Astrocyte of the spinal cord (primary cell): ENCODE measurements at regions not wholly inside any gene's neighbourhood (a gene's known extent, or its start where the extent isn't known, plus 50 kb on each side); places are given as distances from the start of the nearest gene placed in this dataset.

ENCODE experiments used
- DNase-seq: peaks from one replicate; pipeline ENCODE4 v3.0.0; 2011; ENCODE audit warnings: low read depth, low spot score
- H3K4me3 ChIP-seq: 2 replicates; pipeline ENCODE4 v1.5.1; 2011; ENCODE audit warnings: low read depth, mild to moderate bottlenecking, low read length, moderate library complexity
- in situ Hi-C: cut with HindIII; loops from 2 replicates; pipeline ENCODE4 v1.10.0; 2017; ENCODE audit warnings: low sequenced_read_pairs
- TF ChIP-seq, protein P1 (sequence below): IDR thresholded peaks from 2 replicates; pipeline ENCODE4 v1.5.1; 2012; ENCODE audit warnings: low read depth, mild to moderate bottlenecking, low read length, inconsistent platforms

DNA sequence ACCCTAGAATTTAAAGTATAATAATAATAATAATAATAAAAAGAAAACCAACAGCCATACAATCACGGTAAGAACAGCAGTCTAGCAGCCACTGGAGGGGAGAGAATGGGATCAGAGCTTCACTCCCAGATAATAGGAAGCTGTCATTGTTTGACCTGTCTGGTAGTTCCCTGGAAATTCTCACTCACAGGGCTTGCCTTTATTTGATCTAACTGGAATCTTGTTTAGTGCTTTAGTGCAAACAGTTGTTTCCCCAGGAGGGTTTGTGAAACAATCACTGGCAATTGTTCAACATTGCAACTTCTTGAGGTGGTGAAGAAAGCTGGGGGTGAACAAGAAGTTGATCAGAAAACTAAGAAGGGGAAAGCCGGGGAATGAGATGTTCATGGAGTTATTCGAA, 68.7 kb upstream of the PTCSC3 start:
- TF ChIP-seq, protein P1, sequence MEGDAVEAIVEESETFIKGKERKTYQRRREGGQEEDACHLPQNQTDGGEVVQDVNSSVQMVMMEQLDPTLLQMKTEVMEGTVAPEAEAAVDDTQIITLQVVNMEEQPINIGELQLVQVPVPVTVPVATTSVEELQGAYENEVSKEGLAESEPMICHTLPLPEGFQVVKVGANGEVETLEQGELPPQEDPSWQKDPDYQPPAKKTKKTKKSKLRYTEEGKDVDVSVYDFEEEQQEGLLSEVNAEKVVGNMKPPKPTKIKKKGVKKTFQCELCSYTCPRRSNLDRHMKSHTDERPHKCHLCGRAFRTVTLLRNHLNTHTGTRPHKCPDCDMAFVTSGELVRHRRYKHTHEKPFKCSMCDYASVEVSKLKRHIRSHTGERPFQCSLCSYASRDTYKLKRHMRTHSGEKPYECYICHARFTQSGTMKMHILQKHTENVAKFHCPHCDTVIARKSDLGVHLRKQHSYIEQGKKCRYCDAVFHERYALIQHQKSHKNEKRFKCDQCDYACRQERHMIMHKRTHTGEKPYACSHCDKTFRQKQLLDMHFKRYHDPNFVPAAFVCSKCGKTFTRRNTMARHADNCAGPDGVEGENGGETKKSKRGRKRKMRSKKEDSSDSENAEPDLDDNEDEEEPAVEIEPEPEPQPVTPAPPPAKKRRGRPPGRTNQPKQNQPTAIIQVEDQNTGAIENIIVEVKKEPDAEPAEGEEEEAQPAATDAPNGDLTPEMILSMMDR = no peak
- in situ Hi-C loops = no loop called here
- H3K4me3 ChIP-seq = no peak overlapping the region
- DNase-seq = no peak

DNA sequence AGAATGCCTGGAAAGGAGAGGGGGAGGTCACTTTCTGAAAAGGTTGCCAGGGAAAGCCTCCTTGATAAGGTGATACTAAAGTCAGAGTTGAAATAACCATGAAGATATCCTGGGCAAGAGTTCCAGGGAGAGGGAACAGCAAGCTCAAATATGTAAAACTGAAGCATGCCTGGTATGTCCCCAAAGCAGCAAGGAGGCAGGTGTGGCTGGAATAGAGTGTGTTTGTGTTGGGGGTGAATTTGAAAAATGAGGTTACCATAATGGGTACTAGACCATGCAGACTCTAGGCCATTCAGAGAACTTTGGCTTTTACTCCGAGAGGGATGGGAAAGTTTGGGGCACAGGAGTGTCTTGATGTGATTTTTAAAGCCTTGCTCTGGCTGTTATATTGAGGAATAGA, 66.7 kb upstream of the PTCSC3 start:
- TF ChIP-seq, protein P1 = no peak
- in situ Hi-C loops = no loop called here
- DNase-seq = no peak
- no peak overlapping the region for H3K4me3 ChIP-seq

DNA sequence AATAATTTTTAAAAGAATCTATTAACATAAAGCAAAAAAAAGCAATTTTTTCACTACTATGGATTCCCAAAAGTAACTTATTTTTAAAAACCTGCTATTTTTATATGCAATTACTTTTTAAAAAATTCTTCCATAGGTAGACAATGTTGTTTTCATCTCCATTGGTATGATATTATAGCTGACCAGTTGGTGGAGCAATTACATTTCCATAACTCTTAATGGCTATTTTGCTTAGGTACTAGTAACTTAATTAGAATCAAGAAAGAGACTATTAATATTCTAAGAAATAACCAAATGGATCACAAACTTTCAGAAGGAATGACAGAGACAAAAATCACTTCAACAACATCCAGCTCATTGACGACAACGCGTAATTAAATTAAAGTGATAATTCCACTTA, 64.7 kb upstream of the PTCSC3 start:
- in situ Hi-C loops = no loop called here
- no peak for DNase-seq
- no peak overlapping the region for H3K4me3 ChIP-seq
- TF ChIP-seq, protein P1 = no peak

GRCh38 chr14:36238666-36239363, 62.3 kb upstream of the PTCSC3 start:
- TF ChIP-seq, protein P1 = no peak
- no peak overlapping the region for H3K4me3 ChIP-seq
- DNase-seq = peak; percentile 44
- in situ Hi-C loops = no loop called here

- in situ Hi-C loops = no loop called here
- TF ChIP-seq, protein P1 = no peak
- H3K4me3 ChIP-seq = no peak overlapping the region
- no peak for DNase-seq
Measured at GRCh38 chr14:36233217-36233616, 56.7 kb upstream of the PTCSC3 start.

DNA sequence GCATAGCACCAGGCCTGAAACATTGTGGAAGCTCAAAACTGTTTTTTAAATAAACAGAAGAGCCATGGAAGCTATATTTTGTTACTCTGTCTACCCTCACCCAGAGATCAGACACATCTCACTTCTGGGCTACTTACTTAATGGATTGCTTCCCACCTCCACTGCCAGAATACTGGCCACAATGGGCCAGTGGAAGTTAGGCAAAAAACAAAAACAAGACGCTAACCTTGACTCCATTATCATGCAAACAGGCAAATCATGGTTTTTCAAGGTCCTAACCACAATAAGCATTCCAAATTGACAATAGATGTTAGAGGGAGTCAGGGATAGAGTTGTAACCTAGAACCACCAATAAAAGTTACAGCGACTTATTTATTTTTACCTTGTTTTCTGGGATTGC, 52.7 kb upstream of the PTCSC3 start:
- TF ChIP-seq, protein P1 = no peak
- in situ Hi-C loops = no loop called here
- DNase-seq = no peak
- H3K4me3 ChIP-seq = no peak overlapping the region

- DNase-seq = peak; percentile 35
- in situ Hi-C loops = no loop called here
- H3K4me3 ChIP-seq = no peak overlapping the region
- TF ChIP-seq, protein P1 = no peak
Measured at GRCh38 chr14:36227802-36228201, 51.3 kb upstream of the PTCSC3 start.
